ENCODE measurements at regions not wholly inside any gene's neighbourhood (a gene's known extent, or its start where the extent isn't known, plus 50 kb on each side); places are given as distances from the start of the nearest gene placed in this dataset.
A peak's percentile ranks its signal among the peaks of the same experiment; 100 is the strongest.

GRCh38 chr7:116148626-116149025, 61.7 kb upstream of the TES start:
- H3K4me3 ChIP-seq (ENCODE audit: control insufficient read depth in 2 of 3, extremely low read depth in 1 of 3, insufficient read depth in 2 of 3, low read depth in 1 of 3, low read length in 3 of 3) = no peak overlapping the region
- no peaks in the 10 kb centered on the region for H3K9me1 ChIP-seq (ENCODE audit: control insufficient read depth, extremely low read depth, insufficient read depth, low read length)
- FAIRE-seq (peak; percentile 20), DNase-seq (ENCODE audit: low read depth, low spot score) (no peak)
- H3K4me1 ChIP-seq (ENCODE audit: control insufficient read depth, extremely low read depth, insufficient read depth, low read length) = no peaks in the 10 kb centered on the region
- H2AFZ ChIP-seq (ENCODE audit: control insufficient read depth, low read length) = no peak overlapping the region
- no peak for TF ChIP-seq EZH2 (IDR thresholded peaks at IDR 0.05; ENCODE audit: low read length)
- TF ChIP-seq CTCF (optimal IDR thresholded peaks at IDR 0.05 in 1 of 3, IDR thresholded peaks at IDR 0.05 in 1 of 3, conservative IDR thresholded peaks at IDR 0.05 in 1 of 3; ENCODE audit: extremely low read depth in 1 of 3, insufficient read depth in 2 of 3, low read length in 3 of 3) = no peak
- dilution Hi-C loops (cut with MboI; ENCODE audit: extremely low pct_ligation_motif_present, low sequenced_read_pairs) = no loop called here
- no peaks in the 10 kb centered on the region for H3K27me3 ChIP-seq (ENCODE audit: control insufficient read depth, extremely low read depth, insufficient read depth, low read length)
- H3K9me3 ChIP-seq (ENCODE audit: control insufficient read depth, low read depth, low read length) = no peaks in the 10 kb centered on the region
- no peak overlapping the region for H3K27ac ChIP-seq (ENCODE audit: control insufficient read depth, insufficient read depth, low read length)
- H3K9ac ChIP-seq (ENCODE audit: control insufficient read depth, extremely low read depth, insufficient read depth, low read length) = no peak overlapping the region
- no peaks in the 10 kb centered on the region for H3K79me2 ChIP-seq (ENCODE audit: control insufficient read depth, insufficient read depth, low read length)
- no peaks in the 10 kb centered on the region for H4K20me1 ChIP-seq (ENCODE audit: control insufficient read depth, extremely low read depth, insufficient read depth, low read length)
- no peaks in the 10 kb centered on the region for H3K36me3 ChIP-seq (ENCODE audit: control insufficient read depth in 2 of 2, extremely low read depth in 1 of 2, insufficient read depth in 2 of 2, low read length in 2 of 2)
- no peak overlapping the region for H3K4me2 ChIP-seq (ENCODE audit: control insufficient read depth, extremely low read depth, insufficient read depth, low read depth, low read length)

GRCh38 chr7:116150588-116150987, 59.8 kb upstream of the TES start:
- no peak overlapping the region for H3K4me2 ChIP-seq (ENCODE audit: control insufficient read depth, extremely low read depth, insufficient read depth, low read depth, low read length)
- H3K27me3 ChIP-seq (ENCODE audit: control insufficient read depth, extremely low read depth, insufficient read depth, low read length) = no peaks in the 10 kb centered on the region
- FAIRE-seq = no peak
- H3K9ac ChIP-seq (ENCODE audit: control insufficient read depth, extremely low read depth, insufficient read depth, low read length) = no peak overlapping the region
- dilution Hi-C loops (cut with MboI; ENCODE audit: extremely low pct_ligation_motif_present, low sequenced_read_pairs) = no loop called here
- H4K20me1 ChIP-seq (ENCODE audit: control insufficient read depth, extremely low read depth, insufficient read depth, low read length) = no peaks in the 10 kb centered on the region
- TF ChIP-seq CTCF (optimal IDR thresholded peaks at IDR 0.05 in 1 of 3, IDR thresholded peaks at IDR 0.05 in 1 of 3, conservative IDR thresholded peaks at IDR 0.05 in 1 of 3; ENCODE audit: extremely low read depth in 1 of 3, insufficient read depth in 2 of 3, low read length in 3 of 3) (no peak), EZH2 (IDR thresholded peaks at IDR 0.05; ENCODE audit: low read length) (no peak)
- H3K9me3 ChIP-seq (ENCODE audit: control insufficient read depth, low read depth, low read length) = no peaks in the 10 kb centered on the region
- H3K36me3 ChIP-seq (ENCODE audit: control insufficient read depth in 2 of 2, extremely low read depth in 1 of 2, insufficient read depth in 2 of 2, low read length in 2 of 2) = no peaks in the 10 kb centered on the region
- no peaks in the 10 kb centered on the region for H3K9me1 ChIP-seq (ENCODE audit: control insufficient read depth, extremely low read depth, insufficient read depth, low read length)
- no peak overlapping the region for H2AFZ ChIP-seq (ENCODE audit: control insufficient read depth, low read length)
- no peaks in the 10 kb centered on the region for H3K4me1 ChIP-seq (ENCODE audit: control insufficient read depth, extremely low read depth, insufficient read depth, low read length)
- H3K27ac ChIP-seq (ENCODE audit: control insufficient read depth, insufficient read depth, low read length) = no peak overlapping the region
- H3K4me3 ChIP-seq (ENCODE audit: control insufficient read depth in 2 of 3, extremely low read depth in 1 of 3, insufficient read depth in 2 of 3, low read depth in 1 of 3, low read length in 3 of 3) = no peak overlapping the region
- no peak for DNase-seq (ENCODE audit: low read depth, low spot score)
- H3K79me2 ChIP-seq (ENCODE audit: control insufficient read depth, insufficient read depth, low read length) = no peaks in the 10 kb centered on the region

Measured in keratinocyte (primary cell).